Thyroid gland (tissue), 4 donors: ENCODE measurements at regions not wholly inside any gene's neighbourhood (a gene's known extent, or its start where the extent isn't known, plus 50 kb on each side); places are given as distances from the start of the nearest gene placed in this dataset.

Experiments used
- POLR2A ChIP-seq, 2 donors: fragments of 450-650 bp; IDR thresholded peaks; one replicate each; pipeline ENCODE4 v1.6.1; 2017; ENCODE audit warnings: antibody characterized with exemption in 2 of 2, mild to moderate bottlenecking in 2 of 2, moderate library complexity in 1 of 2
- TF ChIP-seq, protein P1 (sequence below), 6 experiments: fragments of 200-600 bp in 3 of 6; fragments of 450-650 bp in 3 of 6; sonication (generic) in 3 of 6; IDR thresholded peaks; one replicate each; pipeline ENCODE4 v1.5.1; 2016 to 2019; ENCODE audit warnings: antibody characterized with exemption in 6 of 6, mild to moderate bottlenecking in 2 of 6, inconsistent platforms in 1 of 6, moderate library complexity in 1 of 6

DNA sequence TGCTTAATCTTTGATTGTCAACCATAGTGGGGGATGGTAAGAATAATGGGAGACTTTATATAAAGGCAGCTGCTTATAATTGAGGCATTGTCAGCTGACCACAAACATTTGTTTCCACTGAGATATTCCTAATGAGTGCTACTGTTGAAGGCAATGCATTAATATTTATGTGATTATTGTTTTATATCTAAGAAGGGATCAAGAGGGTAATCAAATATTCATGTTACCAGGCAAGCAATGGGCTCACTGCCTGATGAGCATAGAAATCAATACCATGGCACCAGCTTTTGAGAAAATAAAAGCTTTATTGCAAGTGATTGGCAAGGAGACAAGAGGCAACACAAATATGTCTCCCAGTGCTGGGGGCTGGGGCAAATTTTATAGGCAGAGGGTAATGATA is 706.7 kb upstream of the ADAMTS5 start:
- TF ChIP-seq POLR2A (IDR thresholded peaks at IDR 0.05), result no peak
- TF ChIP-seq, protein P1, sequence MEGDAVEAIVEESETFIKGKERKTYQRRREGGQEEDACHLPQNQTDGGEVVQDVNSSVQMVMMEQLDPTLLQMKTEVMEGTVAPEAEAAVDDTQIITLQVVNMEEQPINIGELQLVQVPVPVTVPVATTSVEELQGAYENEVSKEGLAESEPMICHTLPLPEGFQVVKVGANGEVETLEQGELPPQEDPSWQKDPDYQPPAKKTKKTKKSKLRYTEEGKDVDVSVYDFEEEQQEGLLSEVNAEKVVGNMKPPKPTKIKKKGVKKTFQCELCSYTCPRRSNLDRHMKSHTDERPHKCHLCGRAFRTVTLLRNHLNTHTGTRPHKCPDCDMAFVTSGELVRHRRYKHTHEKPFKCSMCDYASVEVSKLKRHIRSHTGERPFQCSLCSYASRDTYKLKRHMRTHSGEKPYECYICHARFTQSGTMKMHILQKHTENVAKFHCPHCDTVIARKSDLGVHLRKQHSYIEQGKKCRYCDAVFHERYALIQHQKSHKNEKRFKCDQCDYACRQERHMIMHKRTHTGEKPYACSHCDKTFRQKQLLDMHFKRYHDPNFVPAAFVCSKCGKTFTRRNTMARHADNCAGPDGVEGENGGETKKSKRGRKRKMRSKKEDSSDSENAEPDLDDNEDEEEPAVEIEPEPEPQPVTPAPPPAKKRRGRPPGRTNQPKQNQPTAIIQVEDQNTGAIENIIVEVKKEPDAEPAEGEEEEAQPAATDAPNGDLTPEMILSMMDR (IDR thresholded peaks at IDR 0.05), result no peak
